ENCODE measurements at regions not wholly inside any gene's neighbourhood (a gene's known extent, or its start where the extent isn't known, plus 50 kb on each side); places are given as distances from the start of the nearest gene placed in this dataset.

GRCh38 chr1:220353229-220354012, 81.2 kb upstream of the RAB3GAP2 start:
- TF ChIP-seq TCF7L2 (IDR thresholded peaks at IDR 0.05; ENCODE audit: low read depth, low read length) = no peak
- no peak for TF ChIP-seq REST (IDR thresholded peaks at IDR 0.05; ENCODE audit: insufficient read depth in 1 of 2, low read depth in 2 of 2, low read length in 1 of 2)
- no peak for TF ChIP-seq SIN3A (IDR thresholded peaks at IDR 0.05; ENCODE audit: borderline replicate concordance, insufficient read depth, low read depth, low read length)
- no peak for DNase-seq (ENCODE audit: low read depth, low spot score)
- ChIA-PET CTCF (no interaction called here), POLR2A (no interaction called here)
- Histone ChIP-seq H3K9me3 (ENCODE audit: control insufficient read depth, insufficient read depth, low read depth, low read length) (no peaks in the 10 kb centered on the region), H3K4me3 (ENCODE audit: low read depth in 2 of 2, low read length in 2 of 2) (no peak overlapping the region), H3K36me3 (ENCODE audit: control insufficient read depth, insufficient read depth, low read length) (no peaks in the 10 kb centered on the region), H3K27ac (ENCODE audit: low read length) (no peak overlapping the region), H3K27me3 (ENCODE audit: control insufficient read depth, insufficient read depth, low read length) (peaks cover 3% of the 10 kb centered on the region; the same call in 1 of the 2 replicates), H3K4me1 (ENCODE audit: control insufficient read depth, insufficient read depth, low read length) (no peaks in the 10 kb centered on the region)
- in situ Hi-C loops (cut with HindIII; ENCODE audit: low pct_unique_long_range_greater_than_20kb, low sequenced_read_pairs) = no loop called here
- no peak for ATAC-seq
- no TSS peak for BruUV-seq (replicated peaks)
- intact Hi-C loops (cut with micrococcal nuclease; ENCODE audit: unreplicated experiment) = no loop called here

DNA sequence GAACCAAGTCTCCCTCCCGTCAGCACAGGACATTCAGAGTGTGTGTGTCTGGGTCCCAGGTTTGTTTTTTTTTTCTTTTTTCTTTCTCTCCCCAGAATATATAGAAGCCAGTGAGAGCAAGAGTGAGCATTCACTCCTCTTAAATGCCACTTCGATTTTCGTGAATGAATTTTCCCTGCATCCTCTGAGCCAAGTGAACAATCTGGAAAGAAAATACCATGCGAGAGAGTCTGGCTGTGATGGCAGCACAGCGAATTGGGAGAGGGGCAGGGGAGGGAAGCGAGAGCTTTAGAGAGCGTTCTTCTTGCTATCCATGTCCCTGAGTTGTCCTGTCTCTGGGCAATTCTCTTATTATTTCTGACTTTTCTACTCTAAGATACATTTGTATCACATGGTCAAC, 76.0 kb upstream of the RAB3GAP2 start:
- ChIA-PET POLR2A (no interaction called here), CTCF (no interaction called here)
- TF ChIP-seq REST (IDR thresholded peaks at IDR 0.05; ENCODE audit: insufficient read depth in 1 of 2, low read depth in 2 of 2, low read length in 1 of 2) = no peak
- Histone ChIP-seq H3K4me3 (ENCODE audit: low read depth in 2 of 2, low read length in 2 of 2) (no peak overlapping the region), H3K27ac (ENCODE audit: low read length) (no peak overlapping the region), H3K27me3 (ENCODE audit: control insufficient read depth, insufficient read depth, low read length) (peaks cover 5% of the 10 kb centered on the region; the same call in 1 of the 2 replicates), H3K9me3 (ENCODE audit: control insufficient read depth, insufficient read depth, low read depth, low read length) (no peaks in the 10 kb centered on the region), H3K36me3 (ENCODE audit: control insufficient read depth, insufficient read depth, low read length) (no peaks in the 10 kb centered on the region), H3K4me1 (ENCODE audit: control insufficient read depth, insufficient read depth, low read length) (no peaks in the 10 kb centered on the region)
- DNase-seq (ENCODE audit: low read depth, low spot score) (no peak), ATAC-seq (no peak)
- no TSS peak for BruUV-seq (replicated peaks)
- in situ Hi-C loops (cut with HindIII; ENCODE audit: low pct_unique_long_range_greater_than_20kb, low sequenced_read_pairs) (no loop called here), intact Hi-C loops (cut with micrococcal nuclease; ENCODE audit: unreplicated experiment) (no loop called here)

DNA sequence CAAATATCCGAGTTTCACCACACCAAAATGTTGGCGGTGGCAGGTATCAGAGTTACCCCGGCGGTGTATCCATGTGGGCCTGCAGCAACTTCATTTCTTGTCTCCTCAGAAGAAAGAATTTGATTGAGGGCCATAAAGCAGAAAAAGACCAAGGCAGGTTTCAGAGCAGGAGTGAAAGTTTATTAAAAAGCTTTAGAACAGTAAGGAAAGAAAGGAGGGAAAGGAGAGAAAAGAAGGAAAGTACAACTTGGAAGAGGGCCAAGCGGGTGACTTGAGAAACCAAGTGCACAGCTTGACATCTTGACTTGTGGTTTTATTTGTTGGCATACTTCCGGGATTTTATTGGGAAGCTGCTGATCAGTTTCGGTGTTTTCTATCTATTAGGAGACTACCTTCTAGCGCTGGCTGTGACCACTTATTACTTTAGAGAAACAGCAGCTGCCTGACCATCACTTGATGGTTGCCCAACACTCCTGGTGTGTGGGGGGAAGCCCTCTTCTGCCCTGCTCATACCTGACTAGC, 75.5 kb upstream of the RAB3GAP2 start:
- in situ Hi-C loops (cut with HindIII; ENCODE audit: low pct_unique_long_range_greater_than_20kb, low sequenced_read_pairs) = no loop called here
- intact Hi-C loops (cut with micrococcal nuclease; ENCODE audit: unreplicated experiment) = no loop called here
- no peak overlapping the region for H3K4me3 ChIP-seq (ENCODE audit: low read depth in 2 of 2, low read length in 2 of 2)
- no peaks in the 10 kb centered on the region for H3K9me3 ChIP-seq (ENCODE audit: control insufficient read depth, insufficient read depth, low read depth, low read length)
- H3K27me3 ChIP-seq (ENCODE audit: control insufficient read depth, insufficient read depth, low read length) = peaks cover 5% of the 10 kb centered on the region; the same call in 1 of the 2 replicates
- BruUV-seq (replicated peaks) = no TSS peak
- ATAC-seq (no peak), DNase-seq (ENCODE audit: low read depth, low spot score) (no peak)
- TF ChIP-seq POLR2AphosphoS5 (IDR thresholded peaks at IDR 0.05; ENCODE audit: low read depth, low read length) (no peak), CTCF (IDR thresholded peaks at IDR 0.05) (no peak), SIN3A (IDR thresholded peaks at IDR 0.05; ENCODE audit: borderline replicate concordance, insufficient read depth, low read depth, low read length) (no peak), TCF7L2 (IDR thresholded peaks at IDR 0.05; ENCODE audit: low read depth, low read length) (no peak), REST (IDR thresholded peaks at IDR 0.05; ENCODE audit: insufficient read depth in 1 of 2, low read depth in 2 of 2, low read length in 1 of 2) (no peak)
- H3K27ac ChIP-seq (ENCODE audit: low read length) = no peak overlapping the region
- H3K36me3 ChIP-seq (ENCODE audit: control insufficient read depth, insufficient read depth, low read length) = no peaks in the 10 kb centered on the region
- CTCF ChIA-PET = no interaction called here
- no peaks in the 10 kb centered on the region for H3K4me1 ChIP-seq (ENCODE audit: control insufficient read depth, insufficient read depth, low read length)
- POLR2A ChIA-PET = no interaction called here
